Testis (tissue), 2 donors: ENCODE measurements at regions not wholly inside any gene's neighbourhood (a gene's known extent, or its start where the extent isn't known, plus 50 kb on each side); places are given as distances from the start of the nearest gene placed in this dataset.

Source experiments
- POLR2A ChIP-seq: fragments of 450-650 bp; IDR thresholded peaks from one replicate; pipeline ENCODE4 v1.6.1; 2017; ENCODE audit warnings: antibody characterized with exemption, mild to moderate bottlenecking, moderate library complexity
- TF ChIP-seq, protein P1 (sequence below), 3 experiments: fragments of 450-650 bp in 2 of 3; fragments of 200-600 bp in 1 of 3; sonication (generic) in 1 of 3; IDR thresholded peaks; one replicate each; pipeline ENCODE4 v1.5.1; 2016 to 2019; ENCODE audit warnings: antibody characterized with exemption in 3 of 3, mild to moderate bottlenecking in 2 of 3, moderate library complexity in 1 of 3

DNA sequence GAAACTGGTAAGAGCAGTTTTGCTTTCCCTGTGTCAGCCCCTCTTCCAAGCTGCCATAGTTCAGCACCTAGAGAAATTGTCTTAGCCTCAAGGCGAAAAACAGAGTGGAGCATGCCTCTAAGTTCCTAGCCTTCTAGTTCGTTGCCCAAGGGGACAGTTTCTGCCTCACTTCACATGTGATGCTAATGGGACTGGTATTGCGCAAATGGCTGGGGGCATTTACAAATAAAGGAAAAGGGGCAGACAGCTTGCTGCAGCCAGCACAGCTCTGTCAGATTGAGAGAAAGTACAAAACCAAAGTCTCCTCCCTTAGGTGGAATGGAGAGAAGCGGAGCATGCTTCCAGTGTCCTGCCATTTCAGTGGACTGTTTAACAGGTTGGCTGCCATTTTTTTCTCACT lies 567.7 kb downstream of the ETV1 start:
- TF ChIP-seq POLR2A, result no peak
- TF ChIP-seq, protein P1, sequence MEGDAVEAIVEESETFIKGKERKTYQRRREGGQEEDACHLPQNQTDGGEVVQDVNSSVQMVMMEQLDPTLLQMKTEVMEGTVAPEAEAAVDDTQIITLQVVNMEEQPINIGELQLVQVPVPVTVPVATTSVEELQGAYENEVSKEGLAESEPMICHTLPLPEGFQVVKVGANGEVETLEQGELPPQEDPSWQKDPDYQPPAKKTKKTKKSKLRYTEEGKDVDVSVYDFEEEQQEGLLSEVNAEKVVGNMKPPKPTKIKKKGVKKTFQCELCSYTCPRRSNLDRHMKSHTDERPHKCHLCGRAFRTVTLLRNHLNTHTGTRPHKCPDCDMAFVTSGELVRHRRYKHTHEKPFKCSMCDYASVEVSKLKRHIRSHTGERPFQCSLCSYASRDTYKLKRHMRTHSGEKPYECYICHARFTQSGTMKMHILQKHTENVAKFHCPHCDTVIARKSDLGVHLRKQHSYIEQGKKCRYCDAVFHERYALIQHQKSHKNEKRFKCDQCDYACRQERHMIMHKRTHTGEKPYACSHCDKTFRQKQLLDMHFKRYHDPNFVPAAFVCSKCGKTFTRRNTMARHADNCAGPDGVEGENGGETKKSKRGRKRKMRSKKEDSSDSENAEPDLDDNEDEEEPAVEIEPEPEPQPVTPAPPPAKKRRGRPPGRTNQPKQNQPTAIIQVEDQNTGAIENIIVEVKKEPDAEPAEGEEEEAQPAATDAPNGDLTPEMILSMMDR (IDR thresholded peaks at IDR 0.05), result no peak
